ENCODE measurements at regions not wholly inside any gene's neighbourhood (a gene's known extent, or its start where the extent isn't known, plus 50 kb on each side); places are given as distances from the start of the nearest gene placed in this dataset.

DNA sequence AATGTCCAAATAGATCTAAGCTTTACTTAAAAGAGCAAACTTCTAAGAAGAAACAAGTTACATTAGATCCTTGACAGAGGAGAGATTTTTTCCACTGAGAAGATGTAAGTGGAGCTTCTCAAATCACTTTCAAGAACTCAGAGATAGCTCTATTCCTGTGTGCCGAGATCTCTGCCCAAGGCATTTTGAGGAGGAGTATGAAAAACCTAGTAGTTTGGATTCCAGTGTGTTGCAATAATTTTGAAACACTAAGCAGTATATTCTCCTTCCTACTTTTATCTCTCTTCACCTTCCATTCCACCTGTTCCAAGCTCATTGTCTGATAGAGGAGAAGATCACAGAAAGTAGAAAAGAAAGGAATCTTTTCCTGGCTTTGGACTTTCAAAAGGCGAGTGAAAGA lies 192.0 kb upstream of the TANK start:
- TF ChIP-seq, protein P1, sequence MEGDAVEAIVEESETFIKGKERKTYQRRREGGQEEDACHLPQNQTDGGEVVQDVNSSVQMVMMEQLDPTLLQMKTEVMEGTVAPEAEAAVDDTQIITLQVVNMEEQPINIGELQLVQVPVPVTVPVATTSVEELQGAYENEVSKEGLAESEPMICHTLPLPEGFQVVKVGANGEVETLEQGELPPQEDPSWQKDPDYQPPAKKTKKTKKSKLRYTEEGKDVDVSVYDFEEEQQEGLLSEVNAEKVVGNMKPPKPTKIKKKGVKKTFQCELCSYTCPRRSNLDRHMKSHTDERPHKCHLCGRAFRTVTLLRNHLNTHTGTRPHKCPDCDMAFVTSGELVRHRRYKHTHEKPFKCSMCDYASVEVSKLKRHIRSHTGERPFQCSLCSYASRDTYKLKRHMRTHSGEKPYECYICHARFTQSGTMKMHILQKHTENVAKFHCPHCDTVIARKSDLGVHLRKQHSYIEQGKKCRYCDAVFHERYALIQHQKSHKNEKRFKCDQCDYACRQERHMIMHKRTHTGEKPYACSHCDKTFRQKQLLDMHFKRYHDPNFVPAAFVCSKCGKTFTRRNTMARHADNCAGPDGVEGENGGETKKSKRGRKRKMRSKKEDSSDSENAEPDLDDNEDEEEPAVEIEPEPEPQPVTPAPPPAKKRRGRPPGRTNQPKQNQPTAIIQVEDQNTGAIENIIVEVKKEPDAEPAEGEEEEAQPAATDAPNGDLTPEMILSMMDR (conservative IDR thresholded peaks at IDR 0.05): no peak
- no peak for TF ChIP-seq ZFX (IDR thresholded peaks at IDR 0.05)

Measured in C4-2B (cell line).